ENCODE measurements at regions not wholly inside any gene's neighbourhood (a gene's known extent, or its start where the extent isn't known, plus 50 kb on each side); places are given as distances from the start of the nearest gene placed in this dataset.

DNA sequence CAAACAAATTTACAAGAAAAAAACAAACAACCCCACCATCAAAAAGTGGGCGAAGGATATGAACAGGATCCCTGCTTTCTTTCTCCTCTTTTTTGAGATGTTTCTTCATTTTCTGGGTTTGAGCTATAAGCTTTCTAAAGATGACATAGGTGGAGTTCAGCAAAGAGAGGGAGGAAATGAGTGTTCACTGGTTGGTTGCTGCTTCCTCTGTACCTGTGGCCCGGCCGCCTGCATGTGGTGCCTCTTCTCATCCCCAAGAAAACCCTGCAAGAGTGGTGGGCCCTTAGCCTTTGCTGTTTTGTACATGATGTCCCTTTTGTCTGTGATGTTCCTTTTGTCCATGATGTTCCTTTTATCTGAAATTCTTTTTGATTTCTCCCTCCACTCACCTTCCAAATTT, 178.4 kb upstream of the SERP2 start:
- ATAC-seq (ENCODE audit: low FRiP score) (no peak), DNase-seq (no peak)
- Histone ChIP-seq H3K36me3 (ENCODE audit: control insufficient read depth in 1 of 2, insufficient read depth in 2 of 2, low read length in 1 of 2) (no peaks in the 10 kb centered on the region), H3K4me1 (ENCODE audit: control insufficient read depth in 1 of 2, insufficient read depth in 2 of 2, low read length in 2 of 2) (no peaks in the 10 kb centered on the region), H3K27ac (ENCODE audit: low read depth in 1 of 2, low read length in 2 of 2) (no peak overlapping the region), H3K4me3 (ENCODE audit: low read length in 2 of 2) (no peak overlapping the region), H3K27me3 (ENCODE audit: control insufficient read depth in 1 of 2, insufficient read depth in 2 of 2, low read length in 1 of 2) (no peaks in the 10 kb centered on the region), H3K9me3 (ENCODE audit: control insufficient read depth, low read length) (no peaks in the 10 kb centered on the region)
- intact Hi-C loops (cut with DNase I) = loop anchor here (10.0 kb wide), 1 partner anchor 240 kb away; no protein-coding TSS in a partner anchor
- WGBS, 2 donors = 86 to 96% methylated on average over 3 of the region's 3 CpGs

DNA sequence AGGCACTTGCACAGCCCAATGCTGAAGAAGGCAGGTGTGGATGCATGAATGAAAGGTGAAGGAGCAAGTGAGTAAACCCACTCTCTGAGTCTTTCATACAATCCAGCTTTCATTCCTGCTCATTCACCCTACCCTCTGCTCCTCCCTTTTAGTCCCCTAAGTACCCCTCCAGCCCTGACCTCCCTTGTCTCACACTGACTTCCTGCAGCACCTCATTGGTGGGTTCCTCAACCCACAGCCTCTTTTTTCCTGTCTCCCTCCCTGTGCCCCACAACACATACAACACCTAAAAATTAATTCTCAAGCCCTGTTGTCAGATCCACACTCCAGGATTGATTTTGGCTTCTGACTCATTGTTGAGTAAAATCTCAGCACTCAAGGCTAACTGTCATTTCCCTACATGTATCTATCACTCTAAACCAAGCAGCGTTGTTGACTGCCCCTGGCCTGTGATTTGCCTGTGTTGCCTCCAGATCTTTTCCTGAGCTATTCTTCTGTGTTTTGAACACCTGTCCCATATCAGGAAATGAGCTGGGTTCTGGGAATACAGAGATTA, 177.3 kb upstream of the SERP2 start:
- Histone ChIP-seq H3K4me1 (ENCODE audit: control insufficient read depth in 1 of 2, insufficient read depth in 2 of 2, low read length in 2 of 2) (no peaks in the 10 kb centered on the region), H3K4me3 (ENCODE audit: low read length in 2 of 2) (no peak overlapping the region), H3K27ac (ENCODE audit: low read depth in 1 of 2, low read length in 2 of 2) (no peak overlapping the region), H3K36me3 (ENCODE audit: control insufficient read depth in 1 of 2, insufficient read depth in 2 of 2, low read length in 1 of 2) (no peaks in the 10 kb centered on the region), H3K27me3 (ENCODE audit: control insufficient read depth in 1 of 2, insufficient read depth in 2 of 2, low read length in 1 of 2) (no peaks in the 10 kb centered on the region), H3K9me3 (ENCODE audit: control insufficient read depth, low read length) (no peaks in the 10 kb centered on the region)
- ATAC-seq (ENCODE audit: low FRiP score) (no peak), DNase-seq (no peak)
- 94 to 97% methylated on average over 1 of the region's 1 CpG for WGBS, 2 donors
- intact Hi-C loops (cut with DNase I) = loop anchor here (10.0 kb wide), 1 partner anchor 239 kb away; no protein-coding TSS in a partner anchor

DNA sequence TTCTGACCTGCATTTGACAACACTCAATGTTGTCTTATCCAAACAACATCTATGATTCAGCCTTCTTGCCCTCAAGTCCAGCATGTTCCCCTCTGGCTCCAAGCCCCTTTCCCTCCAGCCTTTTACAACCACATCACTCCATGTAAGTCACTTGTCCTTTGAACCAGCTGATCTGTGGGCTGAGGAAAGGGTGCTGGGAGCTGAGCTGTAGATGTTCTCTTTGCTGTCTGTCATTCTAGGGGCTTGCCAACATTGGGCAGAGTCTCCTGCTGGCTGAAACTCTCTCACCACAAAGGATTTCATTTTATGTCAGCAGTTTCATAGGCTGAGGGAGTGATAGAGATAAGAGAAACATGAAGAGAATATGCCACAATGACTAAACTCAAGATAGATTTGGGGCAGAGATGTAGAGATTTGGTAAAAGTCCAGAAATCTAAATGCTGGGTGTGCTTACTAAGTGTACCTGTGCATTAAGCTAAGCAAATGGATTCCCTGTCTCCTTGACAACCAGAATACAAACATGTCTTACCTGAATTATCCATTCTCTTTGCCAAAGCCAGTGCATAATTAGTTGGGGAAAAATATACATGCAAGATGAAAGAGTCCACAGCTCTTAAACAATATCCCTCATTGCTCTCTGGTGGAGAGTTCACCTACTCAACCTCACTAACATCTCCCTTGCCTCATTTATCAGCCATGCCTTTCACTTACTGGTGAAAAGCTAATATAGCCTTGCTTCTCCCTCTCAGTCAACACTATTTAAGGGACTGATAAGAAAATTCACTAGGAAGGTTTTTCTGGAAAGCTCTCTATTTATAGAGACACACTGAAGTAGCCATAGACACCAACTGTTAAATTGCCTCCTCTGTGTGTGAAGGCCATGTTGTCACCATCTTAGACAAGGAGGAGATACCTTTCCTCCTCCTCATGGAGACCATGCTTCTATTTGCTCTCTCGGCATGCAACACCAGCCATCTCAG, 175.5 kb upstream of the SERP2 start:
- Histone ChIP-seq H3K9me3 (ENCODE audit: control insufficient read depth, low read length) (no peaks in the 10 kb centered on the region), H3K27ac (ENCODE audit: low read depth in 1 of 2, low read length in 2 of 2) (no peak overlapping the region), H3K27me3 (ENCODE audit: control insufficient read depth in 1 of 2, insufficient read depth in 2 of 2, low read length in 1 of 2) (no peaks in the 10 kb centered on the region), H3K4me1 (ENCODE audit: control insufficient read depth in 1 of 2, insufficient read depth in 2 of 2, low read length in 2 of 2) (no peaks in the 10 kb centered on the region), H3K4me3 (ENCODE audit: low read length in 2 of 2) (no peak overlapping the region), H3K36me3 (ENCODE audit: control insufficient read depth in 1 of 2, insufficient read depth in 2 of 2, low read length in 1 of 2) (no peaks in the 10 kb centered on the region)
- 95 to 96% methylated on average over 1 of the region's 1 CpG for WGBS, 2 donors
- ATAC-seq (ENCODE audit: low FRiP score) (no peak), DNase-seq (no peak)
- intact Hi-C loops (cut with DNase I) = loop anchor here (10.0 kb wide), 1 partner anchor 237 kb away; no protein-coding TSS in a partner anchor

DNA sequence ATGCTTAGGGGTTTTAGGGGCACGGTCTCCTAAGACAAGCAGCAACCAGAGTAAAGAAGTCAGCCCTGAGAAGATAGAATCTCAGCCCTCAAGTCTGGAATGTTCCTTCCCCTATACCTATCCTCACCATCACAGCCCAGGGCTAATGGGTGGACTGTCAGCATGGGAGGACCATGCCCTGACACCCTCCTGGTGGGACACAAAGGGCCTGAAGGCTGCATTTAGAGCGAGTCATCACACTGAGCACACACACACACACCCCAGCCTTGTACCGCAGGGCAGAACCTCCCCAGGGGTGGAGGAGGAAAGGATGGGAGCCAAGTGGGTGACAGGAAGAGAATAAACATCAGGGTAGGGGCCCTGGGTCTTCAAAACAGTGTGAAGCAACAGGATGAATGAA, 174.8 kb upstream of the SERP2 start:
- DNase-seq = no peak
- H3K27me3 ChIP-seq (ENCODE audit: control insufficient read depth in 1 of 2, insufficient read depth in 2 of 2, low read length in 1 of 2) = no peaks in the 10 kb centered on the region
- intact Hi-C loops (cut with DNase I) = loop anchor here (10.0 kb wide), 1 partner anchor 236 kb away; no protein-coding TSS in a partner anchor
- H3K9me3 ChIP-seq (ENCODE audit: control insufficient read depth, low read length) = no peaks in the 10 kb centered on the region
- H3K4me3 ChIP-seq (ENCODE audit: low read length in 2 of 2) = no peak overlapping the region
- H3K4me1 ChIP-seq (ENCODE audit: control insufficient read depth in 1 of 2, insufficient read depth in 2 of 2, low read length in 2 of 2) = no peaks in the 10 kb centered on the region
- ATAC-seq (ENCODE audit: low FRiP score) = peak; percentile 17
- 93% methylated on average over 3 of the region's 3 CpGs for WGBS, 2 donors
- H3K36me3 ChIP-seq (ENCODE audit: control insufficient read depth in 1 of 2, insufficient read depth in 2 of 2, low read length in 1 of 2) = no peaks in the 10 kb centered on the region
- H3K27ac ChIP-seq (ENCODE audit: low read depth in 1 of 2, low read length in 2 of 2) = no peak overlapping the region

DNA sequence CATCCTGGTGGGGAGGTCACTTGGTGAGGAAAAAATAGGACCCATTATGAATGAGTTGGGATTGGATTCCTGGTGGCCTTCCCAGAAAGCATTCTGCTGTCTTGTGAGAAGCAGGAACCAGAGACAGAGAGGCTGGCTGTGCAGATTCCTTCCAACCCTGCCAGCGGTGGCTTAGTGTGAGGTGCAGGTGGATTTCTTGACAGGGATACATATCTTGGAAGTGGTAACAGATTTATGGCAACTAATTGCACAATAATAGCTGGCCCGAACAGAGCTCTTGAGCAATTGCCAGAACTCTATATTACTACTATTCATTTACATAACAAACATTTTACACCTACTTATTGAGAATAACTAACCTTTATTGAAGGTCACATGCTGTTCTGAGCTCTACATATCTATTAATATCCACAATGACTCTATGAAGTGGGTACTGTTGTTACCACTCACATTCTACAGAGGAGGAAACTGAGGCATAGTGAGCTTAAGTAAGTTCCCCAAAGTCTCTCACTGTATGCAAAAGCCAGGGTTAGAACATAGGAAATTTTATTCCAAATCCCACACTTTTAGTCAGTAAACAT, 173.9 kb upstream of the SERP2 start:
- WGBS, 2 donors = 77 to 83% methylated on average over 2 of the region's 2 CpGs
- Histone ChIP-seq H3K27me3 (ENCODE audit: control insufficient read depth in 1 of 2, insufficient read depth in 2 of 2, low read length in 1 of 2) (no peaks in the 10 kb centered on the region), H3K36me3 (ENCODE audit: control insufficient read depth in 1 of 2, insufficient read depth in 2 of 2, low read length in 1 of 2) (no peaks in the 10 kb centered on the region), H3K27ac (ENCODE audit: low read depth in 1 of 2, low read length in 2 of 2) (no peak overlapping the region), H3K4me3 (ENCODE audit: low read length in 2 of 2) (no peak overlapping the region), H3K9me3 (ENCODE audit: control insufficient read depth, low read length) (no peaks in the 10 kb centered on the region), H3K4me1 (ENCODE audit: control insufficient read depth in 1 of 2, insufficient read depth in 2 of 2, low read length in 2 of 2) (no peaks in the 10 kb centered on the region)
- no peak for DNase-seq
- intact Hi-C loops (cut with DNase I) = loop anchor here (10.0 kb wide), 1 partner anchor 235 kb away; no protein-coding TSS in a partner anchor
- ATAC-seq (ENCODE audit: low FRiP score) = no peak

DNA sequence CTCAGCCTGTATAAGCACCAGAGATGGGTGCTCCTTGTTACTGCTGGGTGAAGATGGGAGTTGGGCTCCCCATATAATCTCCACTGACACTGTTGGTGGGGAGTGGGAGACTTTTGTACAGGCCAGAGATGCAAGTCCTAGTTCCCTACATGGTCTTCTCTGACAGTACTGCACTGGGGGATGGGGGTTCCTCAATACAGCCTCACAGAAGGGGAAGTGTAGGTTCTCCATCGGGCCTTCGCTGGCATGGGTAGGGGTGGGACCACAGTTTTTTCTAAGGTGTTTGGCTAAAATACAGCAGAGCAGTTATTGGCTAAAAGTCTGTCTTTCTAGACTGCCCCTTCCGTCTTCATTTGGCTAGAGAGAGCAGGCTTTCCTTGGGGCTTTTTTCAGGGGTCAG, 167.2 kb upstream of the SERP2 start:
- WGBS, 2 donors = 93% methylated on average over 3 of the region's 3 CpGs
- Histone ChIP-seq H3K9me3 (ENCODE audit: control insufficient read depth, low read length) (peaks cover 2% of the 10 kb centered on the region), H3K4me1 (ENCODE audit: control insufficient read depth in 1 of 2, insufficient read depth in 2 of 2, low read length in 2 of 2) (no peaks in the 10 kb centered on the region), H3K27me3 (ENCODE audit: control insufficient read depth in 1 of 2, insufficient read depth in 2 of 2, low read length in 1 of 2) (no peaks in the 10 kb centered on the region), H3K36me3 (ENCODE audit: control insufficient read depth in 1 of 2, insufficient read depth in 2 of 2, low read length in 1 of 2) (no peaks in the 10 kb centered on the region), H3K27ac (ENCODE audit: low read depth in 1 of 2, low read length in 2 of 2) (no peak overlapping the region), H3K4me3 (ENCODE audit: low read length in 2 of 2) (no peak overlapping the region)
- ATAC-seq (ENCODE audit: low FRiP score) = no peak
- no peak for DNase-seq
- intact Hi-C loops (cut with DNase I) = no loop called here

DNA sequence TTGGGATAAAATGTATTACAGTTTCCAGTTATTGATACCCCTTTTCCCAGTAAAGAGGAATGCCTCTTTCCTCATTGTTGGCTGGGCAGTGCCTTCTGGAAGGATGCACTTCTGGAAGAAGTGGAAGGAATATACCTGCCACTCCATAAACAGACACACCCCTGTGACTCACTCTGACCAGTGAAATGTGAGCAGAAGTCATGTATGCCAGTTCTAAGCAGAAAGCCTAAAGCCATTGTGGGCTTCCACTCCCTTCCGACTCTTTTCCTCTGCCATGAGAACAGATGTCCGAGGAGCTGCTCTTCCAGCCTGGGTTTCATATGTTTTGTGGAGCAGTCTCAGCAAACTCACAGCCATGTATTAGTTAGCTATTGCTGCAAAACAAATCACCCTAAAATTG, 166.1 kb upstream of the SERP2 start:
- no peak for ATAC-seq (ENCODE audit: low FRiP score)
- Histone ChIP-seq H3K27ac (ENCODE audit: low read depth in 1 of 2, low read length in 2 of 2) (no peak overlapping the region), H3K4me1 (ENCODE audit: control insufficient read depth in 1 of 2, insufficient read depth in 2 of 2, low read length in 2 of 2) (no peaks in the 10 kb centered on the region), H3K4me3 (ENCODE audit: low read length in 2 of 2) (no peak overlapping the region), H3K36me3 (ENCODE audit: control insufficient read depth in 1 of 2, insufficient read depth in 2 of 2, low read length in 1 of 2) (no peaks in the 10 kb centered on the region), H3K9me3 (ENCODE audit: control insufficient read depth, low read length) (peaks cover 2% of the 10 kb centered on the region), H3K27me3 (ENCODE audit: control insufficient read depth in 1 of 2, insufficient read depth in 2 of 2, low read length in 1 of 2) (no peaks in the 10 kb centered on the region)
- intact Hi-C loops (cut with DNase I) = no loop called here
- WGBS, 2 donors = 97 to 100% methylated on average over 2 of the region's 2 CpGs
- DNase-seq = no peak

DNA sequence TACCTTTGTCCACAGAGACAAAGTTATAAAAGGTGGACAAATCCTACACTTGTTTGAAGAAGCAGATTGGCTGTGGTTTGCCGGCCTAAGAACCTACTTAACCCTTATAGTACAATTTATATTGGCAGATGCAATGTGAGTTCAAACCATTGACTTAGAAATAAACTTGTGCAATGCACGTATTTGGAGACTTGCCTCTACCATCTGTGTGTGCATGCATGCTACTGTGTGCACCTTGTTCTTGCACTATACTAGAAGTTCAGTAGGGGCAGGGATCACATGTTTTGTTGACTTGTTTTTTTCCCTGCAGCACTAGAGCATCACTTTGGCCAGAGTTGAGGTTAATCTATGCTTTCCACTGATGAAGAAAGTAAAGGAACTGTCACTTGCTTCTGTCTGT, 163.1 kb upstream of the SERP2 start:
- Histone ChIP-seq H3K27ac (ENCODE audit: low read depth in 1 of 2, low read length in 2 of 2) (no peak overlapping the region), H3K27me3 (ENCODE audit: control insufficient read depth in 1 of 2, insufficient read depth in 2 of 2, low read length in 1 of 2) (no peaks in the 10 kb centered on the region), H3K9me3 (ENCODE audit: control insufficient read depth, low read length) (peaks cover 2% of the 10 kb centered on the region), H3K4me3 (ENCODE audit: low read length in 2 of 2) (no peak overlapping the region), H3K4me1 (ENCODE audit: control insufficient read depth in 1 of 2, insufficient read depth in 2 of 2, low read length in 2 of 2) (no peaks in the 10 kb centered on the region), H3K36me3 (ENCODE audit: control insufficient read depth in 1 of 2, insufficient read depth in 2 of 2, low read length in 1 of 2) (no peaks in the 10 kb centered on the region)
- no peak for DNase-seq
- ATAC-seq (ENCODE audit: low FRiP score) = no peak
- intact Hi-C loops (cut with DNase I) = no loop called here
- WGBS, 2 donors = 90 to 91% methylated on average over 2 of the region's 2 CpGs
